Sigmoid colon (tissue), 4 donors: ENCODE measurements at regions not wholly inside any gene's neighbourhood (a gene's known extent, or its start where the extent isn't known, plus 50 kb on each side); places are given as distances from the start of the nearest gene placed in this dataset.

Experiments
- POLR2A ChIP-seq, 2 donors: fragments of 450-650 bp; IDR thresholded peaks; one replicate each; pipeline ENCODE4 v1.6.1; 2016; ENCODE audit warnings: antibody characterized with exemption in 2 of 2, mild to moderate bottlenecking in 2 of 2, moderate library complexity in 2 of 2
- POLR2AphosphoS5 ChIP-seq, 4 donors: sonication (generic); formaldehyde crosslinking; IDR thresholded peaks; one replicate each; pipeline ENCODE4 v1.6.1; 2017; ENCODE audit warnings: antibody characterized with exemption in 4 of 4
- TF ChIP-seq, protein P1 (sequence below), 4 experiments: fragments of 450-650 bp in 3 of 4; fragments of 200-600 bp in 1 of 4; IDR thresholded peaks; one replicate each; pipeline ENCODE4 v1.5.1; 2016 to 2019; ENCODE audit warnings: antibody characterized with exemption in 4 of 4, mild to moderate bottlenecking in 3 of 4, moderate library complexity in 2 of 4

DNA sequence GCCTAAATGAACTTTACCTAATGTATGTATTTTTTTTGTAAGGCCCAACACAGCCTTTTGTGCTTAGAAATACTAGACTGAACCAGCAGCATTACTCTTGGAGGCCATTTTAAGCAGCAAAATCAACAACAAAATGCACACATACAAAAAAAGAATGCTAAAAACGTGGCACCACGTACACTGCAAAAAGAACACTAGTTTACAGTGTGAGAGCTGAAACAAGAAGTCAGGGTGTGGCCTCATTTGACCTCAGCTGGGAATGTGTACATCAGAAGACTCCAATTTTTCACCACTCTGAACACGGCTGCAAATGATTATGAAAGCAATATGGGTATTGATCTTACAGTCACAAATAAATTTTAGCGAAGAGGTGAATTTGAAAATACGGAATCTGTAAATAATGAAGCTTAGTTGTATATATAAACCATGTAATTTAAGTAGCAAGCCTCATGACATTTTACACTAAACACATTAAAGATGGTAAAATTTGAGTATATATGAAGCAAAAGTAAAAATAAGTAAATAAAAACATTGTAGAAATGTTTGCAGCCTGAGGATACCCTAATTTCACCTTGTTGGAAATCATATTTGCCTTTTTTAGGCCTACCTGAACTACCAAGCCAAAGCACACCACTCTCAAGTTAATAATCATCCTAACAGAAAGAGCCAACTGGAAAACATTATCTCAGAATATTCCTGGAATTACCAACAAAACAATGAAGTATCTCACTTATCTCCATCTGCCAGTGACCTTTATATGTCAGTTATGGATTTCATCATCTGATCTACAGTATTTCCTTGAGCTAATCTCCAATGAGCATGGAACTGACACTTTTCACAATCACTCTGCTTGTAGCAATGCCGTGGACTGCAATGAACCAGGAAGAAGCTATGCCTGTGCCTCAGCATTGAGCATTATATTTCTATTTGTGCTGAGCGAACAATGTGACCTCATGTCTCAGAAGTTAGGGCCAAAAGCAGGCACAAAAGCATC is 319.5 kb upstream of the FAT3 start:
- TF ChIP-seq POLR2AphosphoS5 (IDR thresholded peaks at IDR 0.05) (no peak), POLR2A (IDR thresholded peaks at IDR 0.05) (no peak)
- TF ChIP-seq, protein P1, sequence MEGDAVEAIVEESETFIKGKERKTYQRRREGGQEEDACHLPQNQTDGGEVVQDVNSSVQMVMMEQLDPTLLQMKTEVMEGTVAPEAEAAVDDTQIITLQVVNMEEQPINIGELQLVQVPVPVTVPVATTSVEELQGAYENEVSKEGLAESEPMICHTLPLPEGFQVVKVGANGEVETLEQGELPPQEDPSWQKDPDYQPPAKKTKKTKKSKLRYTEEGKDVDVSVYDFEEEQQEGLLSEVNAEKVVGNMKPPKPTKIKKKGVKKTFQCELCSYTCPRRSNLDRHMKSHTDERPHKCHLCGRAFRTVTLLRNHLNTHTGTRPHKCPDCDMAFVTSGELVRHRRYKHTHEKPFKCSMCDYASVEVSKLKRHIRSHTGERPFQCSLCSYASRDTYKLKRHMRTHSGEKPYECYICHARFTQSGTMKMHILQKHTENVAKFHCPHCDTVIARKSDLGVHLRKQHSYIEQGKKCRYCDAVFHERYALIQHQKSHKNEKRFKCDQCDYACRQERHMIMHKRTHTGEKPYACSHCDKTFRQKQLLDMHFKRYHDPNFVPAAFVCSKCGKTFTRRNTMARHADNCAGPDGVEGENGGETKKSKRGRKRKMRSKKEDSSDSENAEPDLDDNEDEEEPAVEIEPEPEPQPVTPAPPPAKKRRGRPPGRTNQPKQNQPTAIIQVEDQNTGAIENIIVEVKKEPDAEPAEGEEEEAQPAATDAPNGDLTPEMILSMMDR (IDR thresholded peaks at IDR 0.05) = no peak
